Myocyte (in vitro differentiated cells): ENCODE measurements at regions not wholly inside any gene's neighbourhood (a gene's known extent, or its start where the extent isn't known, plus 50 kb on each side); places are given as distances from the start of the nearest gene placed in this dataset.

Experiments
- DNase-seq: peaks from one replicate; pipeline ENCODE4 v3.0.0-alpha.2; 2012; ENCODE audit warnings: low read depth

- DNase-seq: no peak
Measured at GRCh38 chr13:110773480-110773879, 60.0 kb downstream of the ING1 start.

GRCh38 chr13:110774051-110774450, 60.6 kb downstream of the ING1 start:
- no peak for DNase-seq

GRCh38 chr13:110774490-110774889, 61.0 kb downstream of the ING1 start:
- DNase-seq: no peak

GRCh38 chr13:110775576-110775975, 62.1 kb downstream of the ING1 start:
- no peak for DNase-seq

GRCh38 chr13:110777251-110777820, 63.8 kb downstream of the ING1 start:
- DNase-seq: no peak

GRCh38 chr13:110779022-110779421, 65.5 kb downstream of the ING1 start:
- no peak for DNase-seq

GRCh38 chr13:110780422-110780821, 66.9 kb downstream of the ING1 start:
- no peak for DNase-seq

- no peak for DNase-seq
Measured at GRCh38 chr13:110782185-110782584, 68.7 kb downstream of the ING1 start.

GRCh38 chr13:110784704-110785103, 71.2 kb downstream of the ING1 start:
- no peak for DNase-seq

- DNase-seq: no peak
Measured at GRCh38 chr13:110788778-110789177, 75.3 kb downstream of the ING1 start.

- DNase-seq: no peak
Measured at GRCh38 chr13:110789871-110790270, 76.4 kb downstream of the ING1 start.

GRCh38 chr13:110790371-110790770, 76.9 kb downstream of the ING1 start:
- no peak for DNase-seq

- peak; percentile 28 for DNase-seq
Measured at GRCh38 chr13:110794209-110794608, 80.7 kb downstream of the ING1 start.

- no peak for DNase-seq
Measured at GRCh38 chr13:110797230-110797877, 83.9 kb downstream of the ING1 start.

- no peak for DNase-seq
Measured at GRCh38 chr13:110798081-110798994, 84.8 kb downstream of the ING1 start.

GRCh38 chr13:110799246-110800236, 86.0 kb downstream of the ING1 start:
- DNase-seq: peak; percentile 69

- DNase-seq: no peak
Measured at GRCh38 chr13:110801044-110801443, 87.5 kb downstream of the ING1 start.

GRCh38 chr13:110802260-110802659, 88.8 kb downstream of the ING1 start:
- DNase-seq: no peak

GRCh38 chr13:110806636-110807035, 93.1 kb downstream of the ING1 start:
- DNase-seq: no peak

GRCh38 chr13:110807546-110807945, 94.0 kb downstream of the ING1 start:
- DNase-seq: no peak

- DNase-seq: no peak
Measured at GRCh38 chr13:110808138-110808537, 94.6 kb downstream of the ING1 start.
